ENCODE measurements at regions not wholly inside any gene's neighbourhood (a gene's known extent, or its start where the extent isn't known, plus 50 kb on each side); places are given as distances from the start of the nearest gene placed in this dataset.

DNA sequence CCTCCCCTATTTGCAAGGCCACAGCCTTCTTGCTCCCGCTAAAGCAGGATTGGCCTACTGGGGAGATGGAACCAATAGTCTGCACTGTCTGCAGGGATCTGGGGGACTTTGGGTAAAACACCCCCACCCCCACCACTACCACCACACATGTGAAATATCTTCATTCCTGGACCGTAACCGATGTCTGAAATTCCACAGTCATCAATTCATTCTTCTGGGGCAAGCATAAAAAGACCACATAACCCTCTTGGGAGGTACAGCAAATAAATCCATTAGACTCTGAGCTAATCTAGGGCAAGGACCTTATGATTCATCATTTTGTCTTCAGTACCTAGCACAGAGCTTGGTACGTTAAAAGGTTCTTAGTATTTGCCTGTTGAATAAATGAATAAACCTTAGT is 307.8 kb downstream of the GPAM start (continued):
- TF ChIP-seq, protein P1, sequence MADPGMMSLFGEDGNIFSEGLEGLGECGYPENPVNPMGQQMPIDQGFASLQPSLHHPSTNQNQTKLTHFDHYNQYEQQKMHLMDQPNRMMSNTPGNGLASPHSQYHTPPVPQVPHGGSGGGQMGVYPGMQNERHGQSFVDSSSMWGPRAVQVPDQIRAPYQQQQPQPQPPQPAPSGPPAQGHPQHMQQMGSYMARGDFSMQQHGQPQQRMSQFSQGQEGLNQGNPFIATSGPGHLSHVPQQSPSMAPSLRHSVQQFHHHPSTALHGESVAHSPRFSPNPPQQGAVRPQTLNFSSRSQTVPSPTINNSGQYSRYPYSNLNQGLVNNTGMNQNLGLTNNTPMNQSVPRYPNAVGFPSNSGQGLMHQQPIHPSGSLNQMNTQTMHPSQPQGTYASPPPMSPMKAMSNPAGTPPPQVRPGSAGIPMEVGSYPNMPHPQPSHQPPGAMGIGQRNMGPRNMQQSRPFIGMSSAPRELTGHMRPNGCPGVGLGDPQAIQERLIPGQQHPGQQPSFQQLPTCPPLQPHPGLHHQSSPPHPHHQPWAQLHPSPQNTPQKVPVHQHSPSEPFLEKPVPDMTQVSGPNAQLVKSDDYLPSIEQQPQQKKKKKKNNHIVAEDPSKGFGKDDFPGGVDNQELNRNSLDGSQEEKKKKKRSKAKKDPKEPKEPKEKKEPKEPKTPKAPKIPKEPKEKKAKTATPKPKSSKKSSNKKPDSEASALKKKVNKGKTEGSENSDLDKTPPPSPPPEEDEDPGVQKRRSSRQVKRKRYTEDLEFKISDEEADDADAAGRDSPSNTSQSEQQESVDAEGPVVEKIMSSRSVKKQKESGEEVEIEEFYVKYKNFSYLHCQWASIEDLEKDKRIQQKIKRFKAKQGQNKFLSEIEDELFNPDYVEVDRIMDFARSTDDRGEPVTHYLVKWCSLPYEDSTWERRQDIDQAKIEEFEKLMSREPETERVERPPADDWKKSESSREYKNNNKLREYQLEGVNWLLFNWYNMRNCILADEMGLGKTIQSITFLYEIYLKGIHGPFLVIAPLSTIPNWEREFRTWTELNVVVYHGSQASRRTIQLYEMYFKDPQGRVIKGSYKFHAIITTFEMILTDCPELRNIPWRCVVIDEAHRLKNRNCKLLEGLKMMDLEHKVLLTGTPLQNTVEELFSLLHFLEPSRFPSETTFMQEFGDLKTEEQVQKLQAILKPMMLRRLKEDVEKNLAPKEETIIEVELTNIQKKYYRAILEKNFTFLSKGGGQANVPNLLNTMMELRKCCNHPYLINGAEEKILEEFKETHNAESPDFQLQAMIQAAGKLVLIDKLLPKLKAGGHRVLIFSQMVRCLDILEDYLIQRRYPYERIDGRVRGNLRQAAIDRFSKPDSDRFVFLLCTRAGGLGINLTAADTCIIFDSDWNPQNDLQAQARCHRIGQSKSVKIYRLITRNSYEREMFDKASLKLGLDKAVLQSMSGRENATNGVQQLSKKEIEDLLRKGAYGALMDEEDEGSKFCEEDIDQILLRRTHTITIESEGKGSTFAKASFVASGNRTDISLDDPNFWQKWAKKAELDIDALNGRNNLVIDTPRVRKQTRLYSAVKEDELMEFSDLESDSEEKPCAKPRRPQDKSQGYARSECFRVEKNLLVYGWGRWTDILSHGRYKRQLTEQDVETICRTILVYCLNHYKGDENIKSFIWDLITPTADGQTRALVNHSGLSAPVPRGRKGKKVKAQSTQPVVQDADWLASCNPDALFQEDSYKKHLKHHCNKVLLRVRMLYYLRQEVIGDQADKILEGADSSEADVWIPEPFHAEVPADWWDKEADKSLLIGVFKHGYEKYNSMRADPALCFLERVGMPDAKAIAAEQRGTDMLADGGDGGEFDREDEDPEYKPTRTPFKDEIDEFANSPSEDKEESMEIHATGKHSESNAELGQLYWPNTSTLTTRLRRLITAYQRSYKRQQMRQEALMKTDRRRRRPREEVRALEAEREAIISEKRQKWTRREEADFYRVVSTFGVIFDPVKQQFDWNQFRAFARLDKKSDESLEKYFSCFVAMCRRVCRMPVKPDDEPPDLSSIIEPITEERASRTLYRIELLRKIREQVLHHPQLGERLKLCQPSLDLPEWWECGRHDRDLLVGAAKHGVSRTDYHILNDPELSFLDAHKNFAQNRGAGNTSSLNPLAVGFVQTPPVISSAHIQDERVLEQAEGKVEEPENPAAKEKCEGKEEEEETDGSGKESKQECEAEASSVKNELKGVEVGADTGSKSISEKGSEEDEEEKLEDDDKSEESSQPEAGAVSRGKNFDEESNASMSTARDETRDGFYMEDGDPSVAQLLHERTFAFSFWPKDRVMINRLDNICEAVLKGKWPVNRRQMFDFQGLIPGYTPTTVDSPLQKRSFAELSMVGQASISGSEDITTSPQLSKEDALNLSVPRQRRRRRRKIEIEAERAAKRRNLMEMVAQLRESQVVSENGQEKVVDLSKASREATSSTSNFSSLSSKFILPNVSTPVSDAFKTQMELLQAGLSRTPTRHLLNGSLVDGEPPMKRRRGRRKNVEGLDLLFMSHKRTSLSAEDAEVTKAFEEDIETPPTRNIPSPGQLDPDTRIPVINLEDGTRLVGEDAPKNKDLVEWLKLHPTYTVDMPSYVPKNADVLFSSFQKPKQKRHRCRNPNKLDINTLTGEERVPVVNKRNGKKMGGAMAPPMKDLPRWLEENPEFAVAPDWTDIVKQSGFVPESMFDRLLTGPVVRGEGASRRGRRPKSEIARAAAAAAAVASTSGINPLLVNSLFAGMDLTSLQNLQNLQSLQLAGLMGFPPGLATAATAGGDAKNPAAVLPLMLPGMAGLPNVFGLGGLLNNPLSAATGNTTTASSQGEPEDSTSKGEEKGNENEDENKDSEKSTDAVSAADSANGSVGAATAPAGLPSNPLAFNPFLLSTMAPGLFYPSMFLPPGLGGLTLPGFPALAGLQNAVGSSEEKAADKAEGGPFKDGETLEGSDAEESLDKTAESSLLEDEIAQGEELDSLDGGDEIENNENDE (IDR thresholded peaks at IDR 0.05; ENCODE audit: insufficient replicate concordance, low read length) = no peak

All from H1 (cell line).